ENCODE measurements at regions not wholly inside any gene's neighbourhood (a gene's known extent, or its start where the extent isn't known, plus 50 kb on each side); places are given as distances from the start of the nearest gene placed in this dataset.

DNA sequence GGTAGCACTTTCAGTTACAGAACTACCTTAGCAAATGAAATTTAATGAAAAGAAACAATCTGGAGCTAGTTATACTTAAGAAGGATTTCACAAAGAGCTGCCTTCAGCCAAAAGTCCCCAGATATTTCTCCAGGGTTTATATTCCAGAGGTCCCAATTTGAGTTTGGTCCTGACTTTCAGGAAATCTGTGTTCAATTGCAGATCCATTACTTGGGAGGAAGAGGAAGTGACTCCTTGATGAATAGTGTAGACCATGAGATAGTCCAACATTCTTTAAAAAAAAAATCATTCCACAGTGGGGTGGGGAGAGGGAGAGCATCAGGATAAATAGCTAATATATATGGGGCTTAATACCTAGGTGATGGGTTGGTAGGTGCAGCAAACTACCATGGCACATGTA lies 117.6 kb upstream of the ARHGAP20 start:
- no peak for TF ChIP-seq CTCF (IDR thresholded peaks at IDR 0.05)
- TF ChIP-seq POLR2A (IDR thresholded peaks at IDR 0.05) = no peak

All from testis (tissue), 2 donors.